HG02852 (cell line): ENCODE measurements at regions not wholly inside any gene's neighbourhood (a gene's known extent, or its start where the extent isn't known, plus 50 kb on each side); places are given as distances from the start of the nearest gene placed in this dataset.

Experiments
- ATAC-seq: cut with Tn5 transposase; IDR thresholded peaks from one replicate; pipeline ENCODE4 v1.9.1; 2021; ENCODE audit warnings: mild to moderate bottlenecking, moderate library complexity; ENCODE audit not compliant: unreplicated experiment

DNA sequence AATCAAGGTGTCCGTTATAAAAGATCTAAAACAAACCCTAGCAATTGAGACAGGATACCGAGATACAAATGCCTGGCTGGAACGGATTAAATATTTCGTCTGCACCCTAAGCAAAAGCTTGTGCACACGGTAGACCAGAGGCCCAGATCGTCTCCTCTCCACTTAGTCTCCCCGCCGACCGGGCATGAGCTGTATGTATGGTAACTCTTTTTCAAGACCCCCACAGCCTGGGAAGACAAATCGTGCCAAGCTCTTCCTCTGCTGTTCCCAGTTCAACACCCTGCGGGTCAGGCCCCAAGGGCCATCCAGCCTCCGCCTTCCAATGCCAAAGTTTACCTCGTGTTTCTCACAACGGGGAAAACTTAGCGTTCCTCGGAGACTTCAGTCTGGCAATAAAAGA lies 285.7 kb upstream of the GALNT17 start:
- ATAC-seq, result no peak

GRCh38 chr7:70849580-70850235 lies 282.2 kb upstream of the GALNT17 start:
- ATAC-seq, result no peak

DNA sequence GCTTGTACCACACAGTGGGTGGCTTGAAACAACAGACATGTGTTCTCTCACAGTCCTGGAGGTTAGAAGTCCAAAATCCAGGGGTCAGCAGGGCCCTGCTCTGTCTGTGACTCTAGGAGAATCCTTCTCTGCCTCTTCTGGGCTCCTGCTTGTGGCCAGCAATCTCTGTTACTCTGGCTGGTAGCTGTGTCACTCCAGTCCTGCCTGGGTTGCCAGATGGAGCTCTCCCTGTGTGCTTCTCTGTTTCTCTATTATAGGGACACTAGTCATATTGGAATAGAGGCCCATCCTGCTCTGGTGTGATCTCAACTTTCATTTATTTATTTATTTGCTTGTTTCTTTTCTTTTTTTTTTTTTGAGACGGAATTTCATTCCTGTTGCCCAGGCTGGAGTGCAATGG lies 276.6 kb upstream of the GALNT17 start:
- ATAC-seq, result no peak

DNA sequence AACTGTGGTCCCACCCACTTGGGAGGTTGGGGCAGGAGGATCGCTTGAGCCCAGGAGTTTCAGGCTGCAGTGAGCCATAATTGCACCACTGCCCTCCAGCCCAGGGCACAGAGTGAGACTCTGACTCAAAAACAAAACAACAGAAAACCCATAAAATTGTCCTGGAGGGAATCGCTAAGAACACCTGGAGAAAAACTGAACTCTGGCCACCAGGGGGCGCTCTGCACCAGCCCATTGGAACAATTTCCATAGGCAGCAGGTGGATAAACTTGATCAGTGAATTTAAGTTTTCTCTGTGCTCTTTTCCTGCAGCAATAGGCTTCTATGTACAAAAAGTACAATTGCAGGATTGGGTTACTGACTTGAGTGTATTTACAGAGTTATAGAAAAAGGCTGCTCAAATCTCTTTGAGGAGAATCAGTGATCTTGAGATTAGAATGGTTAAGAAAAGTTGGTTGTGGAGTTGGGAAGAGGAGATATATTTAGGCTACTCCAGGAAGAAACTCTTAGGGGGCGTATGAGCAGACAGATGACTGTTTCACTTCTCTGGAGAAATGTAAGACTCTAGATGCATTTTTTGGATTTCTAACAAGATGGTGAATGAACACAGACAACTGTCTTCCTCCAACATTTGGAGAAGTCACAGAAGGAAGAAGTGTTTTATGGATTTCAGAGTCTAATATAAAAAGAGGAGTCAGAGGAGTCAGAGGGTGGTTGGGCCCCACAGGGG lies 274.9 kb upstream of the GALNT17 start:
- no peak for ATAC-seq

- ATAC-seq, result no peak
Observed at GRCh38 chr7:70857793-70858545, 274.0 kb upstream of the GALNT17 start.

DNA sequence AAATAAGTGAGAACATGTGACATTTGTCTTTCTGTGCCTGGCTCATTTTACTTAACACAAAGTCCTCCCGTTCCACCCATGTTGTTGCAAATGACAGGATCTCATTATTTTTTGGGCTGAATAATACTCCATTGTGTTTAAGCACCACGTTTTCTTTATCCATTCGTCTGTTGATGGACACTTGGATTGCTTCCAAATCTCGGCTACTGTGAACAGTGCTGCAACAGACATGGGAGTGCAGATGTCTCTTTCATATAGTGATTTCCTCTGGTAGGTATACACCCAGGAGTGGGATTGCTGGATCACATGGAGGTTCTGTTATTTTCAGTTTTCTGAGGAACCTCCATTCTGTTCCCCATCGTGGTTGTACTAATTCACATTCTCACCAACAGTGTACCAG lies 264.4 kb upstream of the GALNT17 start:
- no peak for ATAC-seq

DNA sequence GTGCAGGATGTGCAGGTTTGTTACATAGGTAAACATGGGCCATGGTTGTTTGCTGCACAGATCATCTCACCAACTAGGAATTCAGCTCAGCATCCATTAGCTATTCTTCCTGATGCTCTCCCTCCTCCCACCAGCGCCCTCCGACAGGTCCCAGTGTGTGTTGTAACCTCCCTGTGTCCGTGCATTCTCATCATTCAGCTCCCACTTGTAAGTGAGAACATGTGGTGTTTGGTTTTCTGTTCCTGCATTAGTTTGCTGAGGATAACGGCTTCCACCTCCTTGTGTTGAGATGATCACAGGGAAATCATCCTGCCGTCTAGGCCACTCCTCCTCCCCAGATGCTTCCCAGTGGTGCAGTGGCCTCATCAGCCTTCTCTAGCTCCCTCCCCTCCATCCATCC lies 261.6 kb upstream of the GALNT17 start:
- ATAC-seq, result no peak

GRCh38 chr7:70872188-70872587 lies 259.8 kb upstream of the GALNT17 start:
- ATAC-seq, result no peak

DNA sequence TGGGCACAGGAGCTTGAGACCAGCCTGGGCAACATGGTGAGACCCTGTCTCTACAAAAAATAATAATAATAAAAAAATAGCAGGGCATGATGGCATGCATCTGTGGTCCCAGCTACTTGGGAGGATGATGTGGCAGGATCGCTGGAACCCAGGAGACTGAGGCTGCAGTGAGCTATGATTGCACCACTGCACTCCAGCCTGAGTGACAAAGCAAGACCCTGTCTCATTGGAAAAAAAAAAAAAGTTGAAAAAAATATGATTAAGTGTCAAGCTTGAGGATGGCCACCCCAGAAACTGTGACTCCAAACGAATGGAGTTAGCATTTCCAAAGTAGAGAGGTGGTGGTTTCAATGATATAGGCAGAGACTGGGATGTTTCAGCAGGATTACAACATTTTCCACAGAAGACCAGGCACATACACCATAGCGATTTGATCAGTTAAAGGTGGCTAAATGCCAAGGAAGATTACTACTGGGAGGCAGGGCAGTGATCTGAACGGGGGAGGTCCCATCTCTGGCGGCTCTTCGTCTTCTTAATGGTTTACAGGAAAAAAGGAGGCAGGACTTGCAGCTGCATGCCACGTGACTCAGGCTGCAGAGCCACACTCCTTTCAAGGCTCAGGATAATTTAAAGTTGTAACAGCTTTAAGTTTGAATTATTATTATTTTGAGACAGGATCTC lies 250.6 kb upstream of the GALNT17 start:
- no peak for ATAC-seq

DNA sequence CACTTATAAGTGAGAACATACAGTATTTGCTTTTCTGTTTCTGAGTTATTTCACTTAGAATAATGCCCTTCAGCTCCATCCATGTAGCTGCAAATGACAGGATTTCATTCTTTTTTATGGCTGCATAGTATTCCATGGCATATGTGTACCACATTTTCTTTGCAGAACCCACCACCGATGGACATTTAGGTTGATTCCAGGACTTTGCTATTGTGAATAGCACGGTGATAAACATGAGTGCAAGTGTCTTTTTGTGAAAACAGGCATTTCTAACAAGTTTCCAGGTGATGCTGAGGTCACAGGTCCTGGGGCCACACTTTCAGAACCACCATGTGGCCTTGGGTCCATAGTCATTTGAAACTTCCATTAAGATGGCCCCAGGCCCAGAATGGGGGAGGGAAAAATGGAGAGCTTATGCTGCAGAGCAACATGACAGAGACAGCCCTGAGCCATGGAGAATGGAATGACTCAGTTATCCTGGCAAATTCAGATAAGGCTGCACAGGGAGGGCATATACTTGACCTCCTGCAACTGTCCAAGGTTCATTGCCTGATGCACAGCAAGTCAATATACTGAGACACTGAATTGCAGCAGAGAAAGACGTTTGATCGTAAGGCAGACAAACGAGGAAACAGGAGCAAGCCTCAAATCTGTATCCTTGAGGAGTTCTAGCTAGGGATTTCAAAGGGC lies 248.0 kb upstream of the GALNT17 start:
- ATAC-seq, result no peak

DNA sequence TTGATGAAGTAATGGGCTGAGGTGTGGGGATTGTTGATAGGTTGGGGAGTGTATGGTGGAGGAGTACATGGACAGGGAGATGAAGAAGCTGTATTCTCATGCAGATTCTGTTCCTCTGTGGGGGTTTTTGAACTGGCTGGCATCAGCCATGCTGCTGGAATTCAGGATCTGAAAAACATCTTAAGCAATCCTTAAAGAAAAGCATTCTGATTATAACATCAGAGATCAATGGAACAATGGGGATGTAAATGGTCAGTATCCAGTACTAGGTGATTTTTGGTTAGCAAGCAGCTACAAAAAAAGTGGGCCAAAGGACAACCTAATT lies 247.5 kb upstream of the GALNT17 start:
- ATAC-seq, result no peak

DNA sequence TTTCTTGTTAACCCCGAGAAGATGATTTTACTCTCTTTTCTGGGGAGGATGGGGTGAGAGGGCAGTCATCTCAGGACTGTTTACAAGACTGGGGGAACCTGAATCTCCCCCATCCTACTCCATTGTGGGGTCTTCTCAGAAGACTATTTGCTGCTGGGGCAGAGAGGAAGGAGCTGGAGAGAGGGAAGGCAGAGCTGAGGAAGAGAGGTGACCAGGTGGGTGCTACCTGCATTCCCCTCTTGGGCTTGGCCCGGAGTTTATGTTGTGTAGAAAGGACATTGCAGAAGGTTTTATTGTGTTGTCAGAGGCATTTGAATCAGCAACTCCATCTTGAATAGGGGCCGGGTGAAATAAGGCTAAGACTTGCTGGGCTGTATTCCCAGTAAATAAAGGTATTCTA lies 247.1 kb upstream of the GALNT17 start:
- no peak for ATAC-seq

- ATAC-seq, result no peak
Observed at GRCh38 chr7:70886547-70886946, 245.4 kb upstream of the GALNT17 start.

DNA sequence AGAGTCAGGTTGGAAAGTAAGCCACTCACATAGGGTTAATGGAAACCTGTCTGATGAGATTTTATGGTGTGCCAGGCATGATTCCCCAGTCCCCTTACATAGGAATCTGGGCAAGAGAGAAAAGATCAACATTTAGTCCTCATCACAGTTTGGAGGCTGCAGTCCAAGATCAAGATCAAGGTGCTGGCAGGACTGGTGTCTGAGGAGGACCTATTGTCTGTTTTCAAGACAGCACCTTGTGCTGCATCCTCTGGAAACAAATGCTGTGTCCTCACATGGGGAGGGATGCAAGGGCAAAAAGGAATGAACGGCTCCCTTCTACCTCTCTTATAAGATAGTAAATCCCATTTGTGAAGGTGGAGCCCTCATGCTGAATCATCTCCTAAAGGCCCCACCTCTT lies 244.8 kb upstream of the GALNT17 start:
- ATAC-seq, result no peak

GRCh38 chr7:70890147-70890969 lies 241.6 kb upstream of the GALNT17 start:
- peak; percentile 72 for ATAC-seq

- ATAC-seq, result no peak
Observed at GRCh38 chr7:70893422-70893821, 238.5 kb upstream of the GALNT17 start.

DNA sequence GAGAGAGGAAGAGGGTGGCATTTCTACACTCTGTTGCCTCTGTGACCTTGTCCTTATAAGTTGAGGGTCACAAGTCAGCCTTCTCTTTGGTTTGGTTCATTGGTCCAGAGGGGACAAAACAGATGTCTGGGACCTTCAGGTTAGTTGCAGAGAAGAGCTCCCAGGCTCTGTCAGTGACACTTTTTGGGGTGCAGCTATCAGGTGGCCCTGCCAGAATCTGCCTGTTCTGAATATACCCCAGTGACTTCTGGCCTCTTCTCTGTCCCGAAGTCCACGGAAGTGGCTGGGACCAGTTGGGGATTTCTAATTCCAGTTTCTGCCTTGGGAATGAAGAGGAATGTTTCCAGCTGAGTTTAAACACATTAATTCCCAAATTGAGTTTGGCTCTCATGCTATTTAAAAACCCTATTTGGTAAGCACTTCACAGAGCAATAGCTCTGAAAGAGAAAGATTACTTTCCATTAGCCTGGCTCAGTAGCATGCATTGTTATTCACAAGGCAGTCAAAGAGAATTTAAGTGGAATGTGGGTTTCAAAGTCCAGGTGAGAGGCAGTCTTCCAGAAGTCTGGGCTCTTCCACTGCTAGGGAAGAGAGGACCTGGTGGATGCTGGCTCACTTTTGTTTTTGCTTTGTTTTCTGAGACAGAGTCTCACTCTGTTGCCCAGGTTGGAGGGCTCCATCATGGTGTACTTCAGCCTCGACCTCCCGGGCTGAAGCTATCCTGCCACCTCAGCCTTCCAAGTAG lies 237.8 kb upstream of the GALNT17 start:
- ATAC-seq, result no peak

GRCh38 chr7:70894799-70895198 lies 237.1 kb upstream of the GALNT17 start:
- ATAC-seq, result no peak
